Gastroesophageal sphincter (tissue), 3 donors: ENCODE measurements at regions not wholly inside any gene's neighbourhood (a gene's known extent, or its start where the extent isn't known, plus 50 kb on each side); places are given as distances from the start of the nearest gene placed in this dataset.

ENCODE experiments used
- POLR2A ChIP-seq, 2 donors: fragments of 450-650 bp; IDR thresholded peaks; one replicate each; pipeline ENCODE4 v1.6.1; 2017; ENCODE audit warnings: antibody characterized with exemption in 2 of 2, mild to moderate bottlenecking in 2 of 2, moderate library complexity in 1 of 2
- TF ChIP-seq, protein P1 (sequence below), 4 experiments: fragments of 200-600 bp in 2 of 4; fragments of 450-650 bp in 2 of 4; sonication (generic) in 1 of 4; IDR thresholded peaks; one replicate each; pipeline ENCODE4 v1.5.1; 2017 to 2019; ENCODE audit warnings: antibody characterized with exemption in 4 of 4, mild to moderate bottlenecking in 2 of 4, moderate library complexity in 2 of 4

DNA sequence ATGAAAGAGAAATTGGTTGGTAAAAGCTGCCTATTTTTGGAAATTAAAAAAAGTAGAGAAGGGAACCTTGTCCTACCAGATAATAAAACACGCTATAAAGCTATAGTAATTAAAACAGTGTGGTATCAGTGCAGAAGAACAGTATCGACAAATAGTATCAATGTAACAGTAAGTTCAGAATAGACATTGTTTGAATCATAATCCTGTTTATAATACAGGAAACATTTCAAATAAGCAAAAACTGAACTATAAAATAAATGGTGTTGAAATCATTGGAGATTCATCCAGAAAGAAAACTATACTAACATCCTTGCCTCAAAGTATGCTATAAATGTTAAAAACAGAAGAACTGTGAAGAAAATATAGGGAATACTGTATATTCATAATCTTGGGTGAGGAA is 54.2 kb upstream of the NAP1L1 start:
- TF ChIP-seq, protein P1, sequence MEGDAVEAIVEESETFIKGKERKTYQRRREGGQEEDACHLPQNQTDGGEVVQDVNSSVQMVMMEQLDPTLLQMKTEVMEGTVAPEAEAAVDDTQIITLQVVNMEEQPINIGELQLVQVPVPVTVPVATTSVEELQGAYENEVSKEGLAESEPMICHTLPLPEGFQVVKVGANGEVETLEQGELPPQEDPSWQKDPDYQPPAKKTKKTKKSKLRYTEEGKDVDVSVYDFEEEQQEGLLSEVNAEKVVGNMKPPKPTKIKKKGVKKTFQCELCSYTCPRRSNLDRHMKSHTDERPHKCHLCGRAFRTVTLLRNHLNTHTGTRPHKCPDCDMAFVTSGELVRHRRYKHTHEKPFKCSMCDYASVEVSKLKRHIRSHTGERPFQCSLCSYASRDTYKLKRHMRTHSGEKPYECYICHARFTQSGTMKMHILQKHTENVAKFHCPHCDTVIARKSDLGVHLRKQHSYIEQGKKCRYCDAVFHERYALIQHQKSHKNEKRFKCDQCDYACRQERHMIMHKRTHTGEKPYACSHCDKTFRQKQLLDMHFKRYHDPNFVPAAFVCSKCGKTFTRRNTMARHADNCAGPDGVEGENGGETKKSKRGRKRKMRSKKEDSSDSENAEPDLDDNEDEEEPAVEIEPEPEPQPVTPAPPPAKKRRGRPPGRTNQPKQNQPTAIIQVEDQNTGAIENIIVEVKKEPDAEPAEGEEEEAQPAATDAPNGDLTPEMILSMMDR (IDR thresholded peaks at IDR 0.05) = no peak
- no peak for TF ChIP-seq POLR2A (IDR thresholded peaks at IDR 0.05)
